ENCODE measurements at regions not wholly inside any gene's neighbourhood (a gene's known extent, or its start where the extent isn't known, plus 50 kb on each side); places are given as distances from the start of the nearest gene placed in this dataset.

GRCh38 chr18:7516266-7517117 is 50.6 kb upstream of the PTPRM start:
- DNase-seq (ENCODE audit: low read depth in 6 of 9, low spot score in 9 of 9), result peak in 8 of 9 donors; percentile 24 to 68 (median 36)
- Histone ChIP-seq H3K4me3 (ENCODE audit: low read length in 2 of 2) (no peak overlapping the region), H3K36me3 (ENCODE audit: control insufficient read depth in 2 of 2, insufficient read depth in 2 of 2, low read length in 1 of 2) (no peaks in the 10 kb centered on the region), H3K27me3 (ENCODE audit: control insufficient read depth in 2 of 2, insufficient read depth in 1 of 2, low read length in 1 of 2) (no peaks in the 10 kb centered on the region), H3K27ac (ENCODE audit: low read depth in 1 of 2, low read length in 1 of 2) (peak overlapping the region in 1 of 2 donors; percentile 87), H3K4me1 (ENCODE audit: control insufficient read depth in 2 of 2, insufficient read depth in 2 of 2, low read length in 2 of 2) (peaks cover 6 to 34% of the 10 kb centered on the region in 2 donors), H3K9me3 (ENCODE audit: control insufficient read depth in 2 of 2, insufficient read depth in 1 of 2, low read length in 1 of 2) (no peaks in the 10 kb centered on the region)
- 57% methylated on average over 9 of the region's 9 CpGs for WGBS

Data from thymus (tissue), 11 donors.